ENCODE measurements at regions not wholly inside any gene's neighbourhood (a gene's known extent, or its start where the extent isn't known, plus 50 kb on each side); places are given as distances from the start of the nearest gene placed in this dataset.

GRCh38 chr20:10770753-10771152 lies 97.0 kb upstream of the JAG1 start:
- H3K27me3 Mint-ChIP-seq, result peaks cover 8% of the 10 kb centered on the region
- H3K9me3 Mint-ChIP-seq, result no peaks in the 10 kb centered on the region
- H3K36me3 Mint-ChIP-seq (ENCODE audit: low read depth), result no peaks in the 10 kb centered on the region
- Histone ChIP-seq H3K36me3 (ENCODE audit: insufficient read depth, low read length) (no peaks in the 10 kb centered on the region), H3K27me3 (ENCODE audit: control insufficient read depth in 1 of 2, insufficient read depth in 2 of 2, low read length in 2 of 2) (peaks cover 0 to 9% of the 10 kb centered on the region in 2 experiments), H3K4me3 (ENCODE audit: low read length) (no peak overlapping the region), H3K9me3 (ENCODE audit: control insufficient read depth in 1 of 2, insufficient read depth in 1 of 2, low read length in 2 of 2) (peaks cover 0 to 3% of the 10 kb centered on the region in 2 experiments), H3K27ac (ENCODE audit: low read depth in 1 of 2, low read length in 2 of 2) (no peak overlapping the region), H3K4me1 (ENCODE audit: insufficient read depth, low read length) (no peaks in the 10 kb centered on the region)
- no peak overlapping the region for H3K27ac Mint-ChIP-seq
- TF ChIP-seq CTCF (IDR thresholded peaks at IDR 0.05), result no peak
- H3K4me3 Mint-ChIP-seq, result no peak overlapping the region
- intact Hi-C loops (cut with DNase I, micrococcal nuclease), result no loop called here
- ATAC-seq (ENCODE audit: poor library complexity) (no peak), DNase-seq (no peak)
- ChIA-PET CTCF (interaction anchor here (0.5 kb wide), 1 partner anchor 49 kb away, joined by 3 read pairs; no protein-coding TSS in a partner anchor), POLR2A (no interaction called here)
- no peaks in the 10 kb centered on the region for H3K4me1 Mint-ChIP-seq (ENCODE audit: low read depth)

- H3K9me3 ChIP-seq (ENCODE audit: control insufficient read depth in 1 of 2, insufficient read depth in 1 of 2, low read length in 2 of 2), result peaks cover 0 to 3% of the 10 kb centered on the region in 2 experiments
- Mint-ChIP-seq H3K4me3 (no peak overlapping the region), H3K27ac (no peak overlapping the region), H3K36me3 (ENCODE audit: low read depth) (no peaks in the 10 kb centered on the region), H3K9me3 (no peaks in the 10 kb centered on the region), H3K27me3 (peaks cover 8% of the 10 kb centered on the region), H3K4me1 (ENCODE audit: low read depth) (no peaks in the 10 kb centered on the region)
- POLR2A ChIA-PET, result no interaction called here
- CTCF ChIA-PET, result interaction anchor here (0.5 kb wide), 1 partner anchor 49 kb away, joined by 3 read pairs; no protein-coding TSS in a partner anchor
- H3K27ac ChIP-seq (ENCODE audit: low read depth in 1 of 2, low read length in 2 of 2), result no peak overlapping the region
- DNase-seq, result no peak
- H3K27me3 ChIP-seq (ENCODE audit: control insufficient read depth in 1 of 2, insufficient read depth in 2 of 2, low read length in 2 of 2), result peaks cover 0 to 9% of the 10 kb centered on the region in 2 experiments
- ATAC-seq (ENCODE audit: poor library complexity), result no peak
- no peaks in the 10 kb centered on the region for H3K4me1 ChIP-seq (ENCODE audit: insufficient read depth, low read length)
- intact Hi-C loops (cut with DNase I, micrococcal nuclease), result no loop called here
- no peaks in the 10 kb centered on the region for H3K36me3 ChIP-seq (ENCODE audit: insufficient read depth, low read length)
- no peak overlapping the region for H3K4me3 ChIP-seq (ENCODE audit: low read length)
- no peak for TF ChIP-seq CTCF (IDR thresholded peaks at IDR 0.05)
These were observed 97.8 kb upstream of the JAG1 start for GRCh38 chr20:10771435-10772140.

DNA sequence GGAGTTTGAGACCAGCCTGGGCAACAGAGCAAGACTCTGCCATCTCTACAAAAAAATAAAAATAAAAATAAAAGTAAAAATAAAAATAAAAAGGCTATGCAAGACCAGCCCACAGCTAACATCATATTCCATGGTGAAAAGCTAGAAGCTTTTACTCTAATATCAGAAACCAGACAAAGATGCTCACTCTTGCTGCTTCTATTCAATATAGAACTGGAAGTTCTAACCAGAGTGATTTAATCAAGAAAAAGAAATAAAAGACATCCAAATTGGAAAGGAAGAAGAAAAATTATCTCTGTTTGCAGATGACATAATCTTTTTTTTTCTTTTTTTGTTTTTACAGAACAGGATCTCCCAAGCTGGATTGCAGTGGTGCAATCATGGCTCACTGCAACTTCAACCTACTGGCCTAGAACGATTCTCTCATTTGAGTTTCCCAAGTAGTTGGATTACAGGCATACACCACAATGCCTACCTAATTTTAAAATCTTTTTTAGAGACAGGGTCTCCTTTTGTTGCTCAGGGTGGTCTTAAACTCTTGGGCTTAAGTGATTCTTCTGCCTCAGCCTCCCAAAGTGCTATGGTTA lies 100.7 kb upstream of the JAG1 start:
- H3K36me3 Mint-ChIP-seq (ENCODE audit: low read depth), result no peaks in the 10 kb centered on the region
- ChIA-PET POLR2A (interaction anchor here (0.6 kb wide), 1 partner anchor 135 kb away, joined by 4 read pairs; no protein-coding TSS in a partner anchor), CTCF (no interaction called here)
- Histone ChIP-seq H3K27ac (ENCODE audit: low read depth in 1 of 2, low read length in 2 of 2) (no peak overlapping the region), H3K4me3 (ENCODE audit: low read length) (no peak overlapping the region), H3K36me3 (ENCODE audit: insufficient read depth, low read length) (no peaks in the 10 kb centered on the region), H3K27me3 (ENCODE audit: control insufficient read depth in 1 of 2, insufficient read depth in 2 of 2, low read length in 2 of 2) (peaks cover 0 to 9% of the 10 kb centered on the region in 2 experiments), H3K9me3 (ENCODE audit: control insufficient read depth in 1 of 2, insufficient read depth in 1 of 2, low read length in 2 of 2) (peaks cover 0 to 3% of the 10 kb centered on the region in 2 experiments), H3K4me1 (ENCODE audit: insufficient read depth, low read length) (no peaks in the 10 kb centered on the region)
- H3K27ac Mint-ChIP-seq, result no peak overlapping the region
- no peak overlapping the region for H3K4me3 Mint-ChIP-seq
- peaks cover 8% of the 10 kb centered on the region for H3K27me3 Mint-ChIP-seq
- no peak for DNase-seq
- TF ChIP-seq CTCF (IDR thresholded peaks at IDR 0.05), result no peak
- no peaks in the 10 kb centered on the region for H3K4me1 Mint-ChIP-seq (ENCODE audit: low read depth)
- ATAC-seq (ENCODE audit: poor library complexity), result no peak
- no peaks in the 10 kb centered on the region for H3K9me3 Mint-ChIP-seq
- intact Hi-C loops (cut with DNase I, micrococcal nuclease), result no loop called here

Data from CD4-positive, alpha-beta T cell (primary cell).